HCT116 (cell line): ENCODE measurements at regions not wholly inside any gene's neighbourhood (a gene's known extent, or its start where the extent isn't known, plus 50 kb on each side); places are given as distances from the start of the nearest gene placed in this dataset.

Experiments used
- ATAC-seq: fragments of 200-7000 bp; cut with Tn5 transposase; 2 replicates; pipeline ENCODE4 v1.9.1; 2020; ENCODE audit warnings: mild to moderate bottlenecking, moderate library complexity
- BruUV-seq: library from RNA; stranded (reverse); fragments of 400-500 nt; replicated peaks from 2 replicates; lab custom pipeline; 2021; lab: Mats Ljungman, UMichigan
- CTCF ChIA-PET: fragments of 300-600 bp; sonication (Branson Sonifier 250); formaldehyde crosslinking; loops from one replicate; lab custom pipeline; 2021; ENCODE audit warnings: antibody characterized with exemption; lab: Charles Lee
- POLR2A ChIA-PET: fragments of 300-600, 350-600 bp; sonication (Branson Sonifier 250); formaldehyde crosslinking; loops from one replicate; lab custom pipeline; 2021; ENCODE audit warnings: antibody characterized with exemption; lab: Charles Lee
- RAD21 ChIA-PET, 2 experiments: fragments of 300-600 bp; sonication (Branson Sonifier 250); formaldehyde crosslinking; loops; one replicate each; lab custom pipeline; 2023; ENCODE audit warnings: low total read pairs in 2 of 2; ENCODE audit not compliant: uncharacterized antibody in 2 of 2, unreplicated experiment in 2 of 2, low non-redundant PET in 1 of 2; lab: Charles Lee
- DNase-seq: peaks from one replicate; pipeline ENCODE4 v3.0.0-alpha.2; 2010; ENCODE audit warnings: low read depth, low spot score
- H2AFZ ChIP-seq: fragments of 200-600 bp; shearing (Covaris generic), sonication (generic); 2 replicates; pipeline ENCODE4 v1.6.1; 2017; ENCODE audit warnings: low read depth, mixed run types, mixed read lengths, antibody characterized with exemption, low read length; ENCODE audit not compliant: poor library complexity, severe bottlenecking
- H3K27ac ChIP-seq: 2 replicates; pipeline ENCODE4 v1.5.1; 2012; ENCODE audit warnings: low read depth, low read length
- H3K27me3 ChIP-seq: fragments of 200-600 bp; sonication (generic); 2 replicates; pipeline ENCODE4 v1.6.1; 2016; ENCODE audit warnings: mixed run types, low read length, mixed read lengths; ENCODE audit not compliant: insufficient read depth
- H3K36me3 ChIP-seq, 2 experiments: fragments of 200-500 bp in 1 of 2; fragments of 200-600 bp in 1 of 2; sonication (Bioruptor generic) in 1 of 2; sonication (generic) in 1 of 2; 2 replicates each; pipeline versions ENCODE4 v1.5.1 to v1.6.1; 2014 to 2016; ENCODE audit warnings: low read length in 2 of 2, inconsistent platforms in 1 of 2, mixed read lengths in 1 of 2, mixed run types in 1 of 2; ENCODE audit not compliant: insufficient read depth in 2 of 2, control insufficient read depth in 1 of 2
- H3K4me1 ChIP-seq, 2 experiments: fragments of 200-600 bp in 1 of 2; sonication (generic) in 1 of 2; 2 replicates each; pipeline versions ENCODE4 v1.5.1 to v1.6.1; 2012 to 2017; ENCODE audit warnings: low read length in 2 of 2, inconsistent platforms in 1 of 2, mild to moderate bottlenecking in 1 of 2, mixed read lengths in 1 of 2, mixed run types in 1 of 2, moderate library complexity in 1 of 2; ENCODE audit not compliant: insufficient read depth in 2 of 2, control insufficient read depth in 1 of 2
- H3K4me2 ChIP-seq: fragments of 200-600 bp; sonication (generic); 2 replicates; pipeline ENCODE4 v1.6.1; 2017; ENCODE audit warnings: mixed run types, low read length, mixed read lengths
- H3K4me3 ChIP-seq, 2 experiments: fragments of 200-600 bp in 1 of 2; sonication (generic) in 1 of 2; replicated peaks in 1 of 2; 2 replicates each; pipeline ENCODE4 v1.5.1; 2011 to 2016; ENCODE audit warnings: low read length in 2 of 2, control low read depth in 1 of 2, low read depth in 1 of 2, mild to moderate bottlenecking in 1 of 2, mixed read lengths in 1 of 2, mixed run types in 1 of 2
- H3K79me2 ChIP-seq: fragments of 200-600 bp; sonication (generic); 2 replicates; pipeline ENCODE4 v1.6.1; 2017; ENCODE audit warnings: mild to moderate bottlenecking, mixed run types, low read length, moderate library complexity, mixed read lengths; ENCODE audit not compliant: insufficient read depth
- H3K9ac ChIP-seq: fragments of 200-600 bp; sonication (generic); 2 replicates; pipeline ENCODE4 v1.6.1; 2016; ENCODE audit warnings: low read length, mixed read lengths
- H3K9me2 ChIP-seq: fragments of 200-600 bp; sonication (generic), shearing (Covaris generic); 2 replicates; pipeline ENCODE4 v1.6.1; 2017; ENCODE audit warnings: mixed run types, mild to moderate bottlenecking, moderate library complexity; ENCODE audit not compliant: insufficient read depth
- H3K9me3 ChIP-seq, 2 experiments: fragments of 200-500 bp in 1 of 2; fragments of 200-600 bp in 1 of 2; sonication (Bioruptor generic) in 1 of 2; sonication (generic) in 1 of 2; 2 replicates each; pipeline ENCODE4 v1.6.1; 2014 to 2017; ENCODE audit warnings: low read length in 2 of 2, mixed read lengths in 2 of 2, inconsistent platforms in 1 of 2, low read depth in 1 of 2, mild to moderate bottlenecking in 1 of 2, mixed run types in 1 of 2, moderate library complexity in 1 of 2; ENCODE audit not compliant: control insufficient read depth in 1 of 2, insufficient read depth in 1 of 2
- H4K20me1 ChIP-seq: fragments of 200-600 bp; sonication (generic), shearing (Covaris generic); 2 replicates; pipeline ENCODE4 v1.6.1; 2017; ENCODE audit warnings: mixed run types, mild to moderate bottlenecking, moderate library complexity; ENCODE audit not compliant: insufficient read depth
- CBX3 ChIP-seq: IDR thresholded peaks from 2 replicates; pipeline ENCODE4 v1.6.1; 2012; ENCODE audit warnings: low read depth
- EGR1 ChIP-seq: IDR thresholded peaks from 2 replicates; pipeline ENCODE4 v1.6.1; 2012; ENCODE audit warnings: low read depth
- ELF1 ChIP-seq: IDR thresholded peaks from 2 replicates; pipeline ENCODE4 v1.6.1; 2012; ENCODE audit warnings: low read depth, borderline replicate concordance
- EZH2 ChIP-seq: fragments of 200-600 bp; sonication (generic); IDR thresholded peaks from 2 replicates; pipeline ENCODE4 v1.6.1; 2017; ENCODE audit warnings: antibody characterized with exemption, mixed run types
- EZH2phosphoT487 ChIP-seq: fragments of 200-600 bp; IDR thresholded peaks from 2 replicates; pipeline ENCODE4 v1.6.1; 2018; ENCODE audit warnings: antibody characterized with exemption, borderline replicate concordance
- POLR2A ChIP-seq: IDR thresholded peaks from 2 replicates; pipeline ENCODE4 v1.7.0; 2011; ENCODE audit warnings: borderline replicate concordance; ENCODE audit not compliant: insufficient read depth, insufficient read length; ENCODE audit errors: extremely low read depth
- SIN3A ChIP-seq: IDR thresholded peaks from 2 replicates; pipeline ENCODE4 v1.6.1; 2012; ENCODE audit warnings: low read depth
- SP1 ChIP-seq: IDR thresholded peaks from 2 replicates; pipeline ENCODE4 v1.6.1; 2012; ENCODE audit warnings: low read depth
- SRF ChIP-seq: IDR thresholded peaks from 2 replicates; pipeline ENCODE4 v1.6.1; 2012; ENCODE audit warnings: low read depth
- TCF7L2 ChIP-seq: IDR thresholded peaks from 2 replicates; pipeline ENCODE4 v1.7.0; 2011; ENCODE audit warnings: borderline replicate concordance, inconsistent platforms; ENCODE audit not compliant: insufficient read depth, insufficient read length; ENCODE audit errors: extremely low read depth
- YY1 ChIP-seq: IDR thresholded peaks from 2 replicates; pipeline ENCODE4 v1.6.1; 2011; ENCODE audit warnings: low read length, low read depth, moderate library complexity, mild to moderate bottlenecking; ENCODE audit not compliant: insufficient replicate concordance; ENCODE audit errors: extremely low read depth
- ZFX ChIP-seq: fragments of 450-650 bp; IDR thresholded peaks from 2 replicates; pipeline ENCODE4 v1.6.1; 2017
- intact Hi-C: fragments of 100-400 bp; cut with micrococcal nuclease; formaldehyde crosslinking; loops from 2 replicates; pipeline ENCODE4 v1.10.0; 2022
- TF ChIP-seq, protein P1 (sequence below), 3 experiments: fragments of 200-600 bp in 1 of 3; sonication (generic) in 1 of 3; IDR thresholded peaks in 2 of 3; conservative IDR thresholded peaks in 1 of 3; 2 replicates each; pipeline ENCODE4 v1.5.1; 2012 to 2017; ENCODE audit warnings: low read depth in 2 of 3, low read length in 2 of 3, antibody characterized with exemption in 1 of 3, borderline replicate concordance in 1 of 3, control low read depth in 1 of 3, mild to moderate bottlenecking in 1 of 3, mixed read lengths in 1 of 3, mixed run types in 1 of 3, moderate library complexity in 1 of 3; ENCODE audit not compliant: insufficient read depth in 1 of 3

DNA sequence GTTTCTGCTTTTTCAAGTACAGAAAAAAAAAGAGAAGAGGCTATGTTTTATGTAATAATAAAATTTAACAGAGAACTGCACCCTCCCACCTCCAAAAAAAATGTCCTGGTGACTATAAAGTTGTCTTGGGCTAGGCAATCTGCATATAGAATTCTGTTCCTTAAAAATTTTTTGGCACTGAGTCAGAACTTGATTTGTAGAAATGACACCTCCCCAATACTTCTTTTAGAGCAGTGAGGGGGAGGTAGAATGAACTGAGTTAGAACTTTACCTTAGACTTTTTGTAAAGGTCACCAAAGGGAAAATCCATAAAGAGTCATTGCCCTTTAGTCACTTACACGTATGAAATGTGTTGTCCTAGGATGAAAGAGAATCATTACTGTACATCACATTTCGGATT lies 80.0 kb downstream of the BTG1 start:
- BruUV-seq = no TSS peak
- no peaks in the 10 kb centered on the region for H3K9me2 ChIP-seq
- no peak for ATAC-seq
- DNase-seq = no peak
- TF ChIP-seq CBX3 (no peak), EZH2phosphoT487 (no peak), EZH2 (no peak), ELF1 (no peak), SP1 (no peak), SIN3A (no peak), EGR1 (no peak), SRF (no peak), TCF7L2 (no peak), POLR2A (no peak), ZFX (no peak), YY1 (no peak)
- TF ChIP-seq, protein P1, sequence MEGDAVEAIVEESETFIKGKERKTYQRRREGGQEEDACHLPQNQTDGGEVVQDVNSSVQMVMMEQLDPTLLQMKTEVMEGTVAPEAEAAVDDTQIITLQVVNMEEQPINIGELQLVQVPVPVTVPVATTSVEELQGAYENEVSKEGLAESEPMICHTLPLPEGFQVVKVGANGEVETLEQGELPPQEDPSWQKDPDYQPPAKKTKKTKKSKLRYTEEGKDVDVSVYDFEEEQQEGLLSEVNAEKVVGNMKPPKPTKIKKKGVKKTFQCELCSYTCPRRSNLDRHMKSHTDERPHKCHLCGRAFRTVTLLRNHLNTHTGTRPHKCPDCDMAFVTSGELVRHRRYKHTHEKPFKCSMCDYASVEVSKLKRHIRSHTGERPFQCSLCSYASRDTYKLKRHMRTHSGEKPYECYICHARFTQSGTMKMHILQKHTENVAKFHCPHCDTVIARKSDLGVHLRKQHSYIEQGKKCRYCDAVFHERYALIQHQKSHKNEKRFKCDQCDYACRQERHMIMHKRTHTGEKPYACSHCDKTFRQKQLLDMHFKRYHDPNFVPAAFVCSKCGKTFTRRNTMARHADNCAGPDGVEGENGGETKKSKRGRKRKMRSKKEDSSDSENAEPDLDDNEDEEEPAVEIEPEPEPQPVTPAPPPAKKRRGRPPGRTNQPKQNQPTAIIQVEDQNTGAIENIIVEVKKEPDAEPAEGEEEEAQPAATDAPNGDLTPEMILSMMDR (IDR thresholded peaks at IDR 0.05 in 2 of 3, conservative IDR thresholded peaks at IDR 0.05 in 1 of 3; ENCODE audit: borderline replicate concordance in 1 of 3, insufficient read depth in 1 of 3, low read depth in 2 of 3, low read length in 2 of 3) = no peak
- no peak overlapping the region for H3K9ac ChIP-seq
- ChIA-PET POLR2A (no interaction called here), CTCF (no interaction called here), RAD21 (no interaction called here)
- no peaks in the 10 kb centered on the region for H4K20me1 ChIP-seq
- intact Hi-C loops = no loop called here
- no peak overlapping the region for H3K27ac ChIP-seq
- no peaks in the 10 kb centered on the region for H3K36me3 ChIP-seq
- no peak overlapping the region for H3K4me2 ChIP-seq
- no peak overlapping the region for H2AFZ ChIP-seq
- no peak overlapping the region for H3K4me3 ChIP-seq
- no peaks in the 10 kb centered on the region for H3K79me2 ChIP-seq
- H3K4me1 ChIP-seq = peaks cover 0 to 5% of the 10 kb centered on the region in 2 experiments; a peak in 1 of 4 replicates
- no peaks in the 10 kb centered on the region for H3K27me3 ChIP-seq
- H3K9me3 ChIP-seq = no peaks in the 10 kb centered on the region
